WTC11 (cell line): ENCODE measurements at regions not wholly inside any gene's neighbourhood (a gene's known extent, or its start where the extent isn't known, plus 50 kb on each side); places are given as distances from the start of the nearest gene placed in this dataset.

Experiments used
- TF ChIP-seq, protein P1 (sequence below): sonication (generic); formaldehyde crosslinking; IDR thresholded peaks from 2 replicates; pipeline ENCODE4 v1.8.1; 2022; ENCODE audit warnings: mild to moderate bottlenecking, missing genetic modification reagents, moderate library complexity, borderline replicate concordance
- TF ChIP-seq, protein P2 (sequence below): sonication (generic); formaldehyde crosslinking; IDR thresholded peaks from 2 replicates; pipeline ENCODE4 v1.8.1; 2023; ENCODE audit warnings: mild to moderate bottlenecking, missing genetic modification reagents, moderate library complexity

DNA sequence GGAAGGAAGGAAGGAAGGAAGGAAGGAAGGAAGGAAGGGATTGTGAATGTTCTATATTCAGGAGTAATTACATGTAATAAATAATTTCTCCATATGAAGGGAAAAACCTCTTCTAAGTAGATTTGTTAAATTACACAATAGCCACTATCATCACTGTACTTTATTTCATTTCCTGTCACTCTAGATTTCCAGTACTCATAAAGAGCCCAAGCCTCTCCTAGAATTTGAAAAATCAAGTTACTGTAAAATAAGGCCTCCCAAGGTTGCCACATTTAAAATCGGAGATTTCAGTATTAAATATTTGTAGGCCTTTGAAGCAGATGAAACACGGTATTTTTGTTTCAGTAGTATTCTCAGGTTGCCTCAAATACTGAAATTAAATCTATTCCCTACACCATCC lies 499.0 kb downstream of the CDH10 start:
- TF ChIP-seq, protein P1, sequence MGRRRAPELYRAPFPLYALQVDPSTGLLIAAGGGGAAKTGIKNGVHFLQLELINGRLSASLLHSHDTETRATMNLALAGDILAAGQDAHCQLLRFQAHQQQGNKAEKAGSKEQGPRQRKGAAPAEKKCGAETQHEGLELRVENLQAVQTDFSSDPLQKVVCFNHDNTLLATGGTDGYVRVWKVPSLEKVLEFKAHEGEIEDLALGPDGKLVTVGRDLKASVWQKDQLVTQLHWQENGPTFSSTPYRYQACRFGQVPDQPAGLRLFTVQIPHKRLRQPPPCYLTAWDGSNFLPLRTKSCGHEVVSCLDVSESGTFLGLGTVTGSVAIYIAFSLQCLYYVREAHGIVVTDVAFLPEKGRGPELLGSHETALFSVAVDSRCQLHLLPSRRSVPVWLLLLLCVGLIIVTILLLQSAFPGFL (CRISPR knock-in tag), result no peak
- TF ChIP-seq, protein P2, sequence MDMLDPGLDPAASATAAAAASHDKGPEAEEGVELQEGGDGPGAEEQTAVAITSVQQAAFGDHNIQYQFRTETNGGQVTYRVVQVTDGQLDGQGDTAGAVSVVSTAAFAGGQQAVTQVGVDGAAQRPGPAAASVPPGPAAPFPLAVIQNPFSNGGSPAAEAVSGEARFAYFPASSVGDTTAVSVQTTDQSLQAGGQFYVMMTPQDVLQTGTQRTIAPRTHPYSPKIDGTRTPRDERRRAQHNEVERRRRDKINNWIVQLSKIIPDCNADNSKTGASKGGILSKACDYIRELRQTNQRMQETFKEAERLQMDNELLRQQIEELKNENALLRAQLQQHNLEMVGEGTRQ (CRISPR knock-in tag), result no peak
